ENCODE measurements at regions not wholly inside any gene's neighbourhood (a gene's known extent, or its start where the extent isn't known, plus 50 kb on each side); places are given as distances from the start of the nearest gene placed in this dataset.

DNA sequence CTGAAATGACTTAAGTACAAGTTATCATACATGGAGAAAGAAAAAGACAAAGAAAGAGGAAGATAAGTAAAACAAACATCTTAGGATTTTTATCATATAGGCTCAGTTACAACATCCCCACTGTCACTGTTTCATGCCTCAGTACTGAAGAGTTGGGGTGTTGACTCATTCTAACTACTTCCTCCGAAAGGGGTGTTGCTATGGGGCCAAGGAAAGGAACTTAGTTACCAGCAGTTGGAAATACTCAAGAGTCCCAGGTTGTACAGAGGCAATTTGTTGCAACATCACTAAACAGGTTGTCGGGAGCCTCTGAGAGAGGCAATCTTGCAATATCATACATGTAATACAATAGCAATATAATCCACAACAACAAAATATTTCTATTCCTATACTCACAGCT lies 1264.7 kb downstream of the PCDH7 start:
- TF ChIP-seq POLR2A (IDR thresholded peaks at IDR 0.05) (no peak), CTCF (IDR thresholded peaks at IDR 0.05) (no peak), EP300 (IDR thresholded peaks at IDR 0.05) (no peak)
